ENCODE measurements at regions not wholly inside any gene's neighbourhood (a gene's known extent, or its start where the extent isn't known, plus 50 kb on each side); places are given as distances from the start of the nearest gene placed in this dataset.

GRCh38 chr11:112589155-112589554 is 328.5 kb upstream of the PLET1 start:
- TF ChIP-seq CTCF (conservative IDR thresholded peaks at IDR 0.05; ENCODE audit: low read depth, low read length) (no peak), POLR2A (IDR thresholded peaks at IDR 0.05; ENCODE audit: low read depth, low read length) (no peak)
